ENCODE measurements at regions not wholly inside any gene's neighbourhood (a gene's known extent, or its start where the extent isn't known, plus 50 kb on each side); places are given as distances from the start of the nearest gene placed in this dataset.
A peak's percentile ranks its signal among the peaks of the same experiment; 100 is the strongest.

- no peaks in the 10 kb centered on the region for H3K36me3 ChIP-seq
- TF ChIP-seq Cebpa-rat (IDR thresholded peaks at IDR 0.05), result no peak
- H3K4me3 ChIP-seq, result no peak overlapping the region
- no peaks in the 10 kb centered on the region for H3K27me3 ChIP-seq
- peak overlapping the region; percentile 98 for H3K4me2 ChIP-seq
- H4K20me1 ChIP-seq, result no peaks in the 10 kb centered on the region
- no peaks in the 10 kb centered on the region for H3K9me3 ChIP-seq
- H3K9ac ChIP-seq, result 0 out of 2 replicates have a peak overlapping the region, but pooled peaks have one; percentile 40
- peaks cover 94% of the 10 kb centered on the region for H3K4me1 ChIP-seq
- peak overlapping the region; percentile 88; the same call in 1 of the 2 replicates for H3K27ac ChIP-seq
Measured at GRCh38 chr14:101075025-101075800, 171.7 kb upstream of the RTL1 start.

GRCh38 chr14:101075801-101076413 is 172.4 kb upstream of the RTL1 start:
- Histone ChIP-seq H3K4me3 (no peak overlapping the region), H3K4me1 (peaks cover 87% of the 10 kb centered on the region)

GRCh38 chr14:101076451-101077198 is 173.1 kb upstream of the RTL1 start:
- Histone ChIP-seq H3K27me3 (no peaks in the 10 kb centered on the region), H3K4me3 (peak overlapping the region; percentile 49), H3K9me3 (peaks cover 10% of the 10 kb centered on the region), H3K9ac (peak overlapping the region; percentile 54), H3K27ac (peak overlapping the region; percentile 74), H4K20me1 (no peaks in the 10 kb centered on the region), H3K4me2 (peak overlapping the region; percentile 98), H3K4me1 (peaks cover 79% of the 10 kb centered on the region), H3K36me3 (no peaks in the 10 kb centered on the region)
- TF ChIP-seq Cebpa-rat (IDR thresholded peaks at IDR 0.05), result no peak

More at GRCh38 chr14:101075801-101076413, 172.4 kb upstream of the RTL1 start:
- Histone ChIP-seq H3K36me3 (no peaks in the 10 kb centered on the region), H3K27me3 (no peaks in the 10 kb centered on the region), H3K27ac (peak overlapping the region; percentile 74), H3K9me3 (peaks cover 3% of the 10 kb centered on the region; the same call in 1 of the 2 replicates), H3K4me2 (peak overlapping the region; percentile 98), H4K20me1 (no peaks in the 10 kb centered on the region), H3K9ac (peak overlapping the region; percentile 40; the same call in 1 of the 2 replicates)
- no peak for TF ChIP-seq Cebpa-rat (IDR thresholded peaks at IDR 0.05)

- H3K9ac ChIP-seq, result peak overlapping the region; percentile 54
- H3K27me3 ChIP-seq, result no peaks in the 10 kb centered on the region
- peaks cover 12% of the 10 kb centered on the region for H3K9me3 ChIP-seq
- H4K20me1 ChIP-seq, result no peaks in the 10 kb centered on the region
- peak overlapping the region; percentile 74 for H3K27ac ChIP-seq
- peak overlapping the region; percentile 49 for H3K4me3 ChIP-seq
- TF ChIP-seq Cebpa-rat (IDR thresholded peaks at IDR 0.05), result no peak
- peak overlapping the region; percentile 98 for H3K4me2 ChIP-seq
- H3K36me3 ChIP-seq, result no peaks in the 10 kb centered on the region
- H3K4me1 ChIP-seq, result peaks cover 70% of the 10 kb centered on the region
Measured at GRCh38 chr14:101077481-101078074, 174.1 kb upstream of the RTL1 start.

- Histone ChIP-seq H3K27me3 (no peaks in the 10 kb centered on the region), H3K27ac (peak overlapping the region; percentile 74), H3K9me3 (peaks cover 17% of the 10 kb centered on the region), H3K4me3 (peak overlapping the region; percentile 49), H3K36me3 (no peaks in the 10 kb centered on the region), H3K4me2 (peak overlapping the region; percentile 98), H3K9ac (peak overlapping the region; percentile 54), H4K20me1 (no peaks in the 10 kb centered on the region), H3K4me1 (peaks cover 62% of the 10 kb centered on the region)
- TF ChIP-seq Cebpa-rat (IDR thresholded peaks at IDR 0.05), result no peak
Measured at GRCh38 chr14:101078170-101078891, 174.8 kb upstream of the RTL1 start.

GRCh38 chr14:101078892-101079221 is 175.3 kb upstream of the RTL1 start:
- Histone ChIP-seq H3K4me3 (no peak overlapping the region), H4K20me1 (no peaks in the 10 kb centered on the region), H3K27me3 (no peaks in the 10 kb centered on the region), H3K27ac (peak overlapping the region; percentile 74), H3K4me1 (peaks cover 57% of the 10 kb centered on the region), H3K9ac (peak overlapping the region; percentile 54; the same call in 1 of the 2 replicates), H3K36me3 (no peaks in the 10 kb centered on the region), H3K4me2 (peak overlapping the region; percentile 98), H3K9me3 (peaks cover 20% of the 10 kb centered on the region)
- no peak for TF ChIP-seq Cebpa-rat (IDR thresholded peaks at IDR 0.05)

- H3K27me3 ChIP-seq, result no peaks in the 10 kb centered on the region
- H3K4me2 ChIP-seq, result no peak overlapping the region
- no peaks in the 10 kb centered on the region for H3K36me3 ChIP-seq
- peaks cover 20% of the 10 kb centered on the region for H3K9me3 ChIP-seq
- no peak overlapping the region for H3K4me3 ChIP-seq
- H3K9ac ChIP-seq, result no peak overlapping the region
- TF ChIP-seq Cebpa-rat (IDR thresholded peaks at IDR 0.05), result no peak
- H4K20me1 ChIP-seq, result no peaks in the 10 kb centered on the region
- no peak overlapping the region for H3K27ac ChIP-seq
- peaks cover 35% of the 10 kb centered on the region for H3K4me1 ChIP-seq
Measured at GRCh38 chr14:101080922-101081593, 177.5 kb upstream of the RTL1 start.

- Histone ChIP-seq H3K9ac (no peak overlapping the region), H4K20me1 (no peaks in the 10 kb centered on the region), H3K9me3 (peaks cover 20% of the 10 kb centered on the region), H3K4me2 (no peak overlapping the region), H3K27ac (no peak overlapping the region), H3K4me1 (peaks cover 25% of the 10 kb centered on the region), H3K4me3 (no peak overlapping the region), H3K36me3 (no peaks in the 10 kb centered on the region), H3K27me3 (no peaks in the 10 kb centered on the region)
- TF ChIP-seq Cebpa-rat (IDR thresholded peaks at IDR 0.05), result no peak
Measured at GRCh38 chr14:101082036-101082435, 178.5 kb upstream of the RTL1 start.
